Adipocyte (in vitro differentiated cells): ENCODE measurements at regions not wholly inside any gene's neighbourhood (a gene's known extent, or its start where the extent isn't known, plus 50 kb on each side); places are given as distances from the start of the nearest gene placed in this dataset.

Source experiments
- DNase-seq: peaks from one replicate; pipeline ENCODE4 v3.0.0-alpha.2; 2015; ENCODE audit warnings: low read depth
- H3K27me3 ChIP-seq: replicated peaks from 2 replicates; pipeline ENCODE4 v1.7.0; 2013; ENCODE audit warnings: mild to moderate bottlenecking, low read length, moderate library complexity; ENCODE audit not compliant: control insufficient read depth, insufficient read depth
- H3K36me3 ChIP-seq: 2 replicates; pipeline ENCODE4 v1.7.0; 2013; ENCODE audit warnings: low read length, mild to moderate bottlenecking, moderate library complexity; ENCODE audit not compliant: control insufficient read depth, insufficient read depth, severe bottlenecking
- H3K4me1 ChIP-seq: 2 replicates; pipeline ENCODE4 v1.7.0; 2013; ENCODE audit warnings: mild to moderate bottlenecking, low read length, moderate library complexity; ENCODE audit not compliant: control insufficient read depth, insufficient read depth
- H3K4me3 ChIP-seq: 2 replicates; pipeline ENCODE4 v1.7.0; 2013; ENCODE audit warnings: mild to moderate bottlenecking, low read length, moderate library complexity
- H3K9ac ChIP-seq: 2 replicates; pipeline ENCODE4 v1.7.0; 2013; ENCODE audit warnings: mild to moderate bottlenecking, low read length, moderate library complexity
- H3K9me3 ChIP-seq: 2 replicates; pipeline ENCODE4 v1.7.0; 2013; ENCODE audit warnings: mild to moderate bottlenecking, low read length, moderate library complexity; ENCODE audit not compliant: control insufficient read depth

DNA sequence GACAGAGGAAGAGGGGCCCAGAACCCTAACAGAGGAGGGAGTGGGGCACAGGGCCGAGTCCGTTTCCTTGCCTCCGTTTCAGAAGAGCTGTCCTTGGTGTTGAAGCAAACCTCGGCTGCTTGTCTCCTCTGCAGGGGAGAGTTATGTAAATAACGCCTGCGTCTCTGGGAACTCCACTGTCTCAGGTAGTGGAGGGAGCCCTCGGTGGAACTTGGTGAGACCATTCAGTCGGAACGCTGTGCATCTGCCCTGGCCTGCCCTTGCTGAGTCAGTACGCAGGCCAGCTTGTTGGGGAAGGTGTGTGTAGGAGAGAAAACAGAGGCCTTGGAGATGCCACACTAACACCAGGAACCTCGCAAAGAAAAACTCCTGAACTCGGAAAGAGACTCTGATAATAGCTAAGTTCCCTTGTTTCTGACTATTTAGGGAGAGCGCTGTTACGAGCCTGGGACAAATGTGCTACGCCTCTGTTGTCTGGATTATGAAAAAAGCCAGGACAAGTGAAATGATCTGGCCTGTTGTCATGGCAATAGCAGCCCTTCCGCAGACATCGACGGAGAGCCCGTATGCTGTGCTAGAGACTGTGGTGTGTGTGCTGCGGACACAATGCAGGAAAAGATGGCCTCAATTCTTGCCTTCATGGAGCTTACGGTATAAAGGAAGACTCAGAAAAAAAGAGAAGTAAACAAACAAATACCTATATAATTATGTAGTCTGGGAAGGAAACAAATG lies 94.6 kb upstream of the AKT3 start:
- DNase-seq, result peak; percentile 49
- Histone ChIP-seq H3K27me3 (peaks cover 13% of the 10 kb centered on the region), H3K4me1 (no peaks in the 10 kb centered on the region)

DNA sequence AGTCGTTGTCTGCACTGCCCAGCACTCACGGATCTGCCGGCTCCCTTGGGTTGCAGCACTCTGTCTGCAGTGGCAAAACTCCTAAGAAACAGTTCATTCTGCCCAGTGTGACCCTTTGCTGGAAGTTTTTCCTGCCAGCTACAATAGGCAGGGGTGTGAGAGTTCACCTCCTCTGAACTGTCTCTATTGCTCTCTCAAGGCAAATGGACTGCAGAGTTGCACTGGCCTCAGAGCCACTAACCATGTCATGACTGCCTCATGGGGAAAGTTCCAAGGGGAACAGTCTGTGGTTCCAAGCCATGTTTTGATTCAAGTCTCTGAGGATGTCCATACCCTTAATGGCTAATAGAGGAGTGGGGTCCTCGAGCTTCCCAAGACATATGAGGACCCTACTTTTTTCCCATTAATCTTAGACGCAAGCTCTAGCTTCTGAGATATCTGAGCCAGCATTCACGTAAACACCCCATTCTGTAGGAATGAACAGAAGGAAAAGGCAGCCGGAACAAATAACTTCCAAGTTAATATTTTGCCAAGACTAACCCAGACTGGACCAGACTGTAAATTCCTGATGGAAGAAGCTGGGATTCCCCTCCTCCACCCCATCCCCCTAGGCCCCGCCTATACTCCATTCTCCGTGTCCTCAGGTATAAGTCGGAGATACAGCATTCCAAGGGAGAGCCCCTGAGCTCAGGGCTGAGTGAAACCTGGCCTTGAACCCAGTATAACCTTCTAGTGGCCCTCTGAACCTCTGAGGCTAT lies 93.8 kb upstream of the AKT3 start:
- Histone ChIP-seq H3K27me3 (peaks cover 13% of the 10 kb centered on the region), H3K4me3 (no peak overlapping the region), H3K9me3 (no peaks in the 10 kb centered on the region), H3K36me3 (no peaks in the 10 kb centered on the region), H3K4me1 (no peaks in the 10 kb centered on the region), H3K9ac (no peak overlapping the region)
- DNase-seq, result no peak

More for the DNA sequence above, 94.6 kb upstream of the AKT3 start:
- Histone ChIP-seq H3K9ac (no peak overlapping the region), H3K9me3 (no peaks in the 10 kb centered on the region), H3K4me3 (no peak overlapping the region), H3K36me3 (no peaks in the 10 kb centered on the region)

DNA sequence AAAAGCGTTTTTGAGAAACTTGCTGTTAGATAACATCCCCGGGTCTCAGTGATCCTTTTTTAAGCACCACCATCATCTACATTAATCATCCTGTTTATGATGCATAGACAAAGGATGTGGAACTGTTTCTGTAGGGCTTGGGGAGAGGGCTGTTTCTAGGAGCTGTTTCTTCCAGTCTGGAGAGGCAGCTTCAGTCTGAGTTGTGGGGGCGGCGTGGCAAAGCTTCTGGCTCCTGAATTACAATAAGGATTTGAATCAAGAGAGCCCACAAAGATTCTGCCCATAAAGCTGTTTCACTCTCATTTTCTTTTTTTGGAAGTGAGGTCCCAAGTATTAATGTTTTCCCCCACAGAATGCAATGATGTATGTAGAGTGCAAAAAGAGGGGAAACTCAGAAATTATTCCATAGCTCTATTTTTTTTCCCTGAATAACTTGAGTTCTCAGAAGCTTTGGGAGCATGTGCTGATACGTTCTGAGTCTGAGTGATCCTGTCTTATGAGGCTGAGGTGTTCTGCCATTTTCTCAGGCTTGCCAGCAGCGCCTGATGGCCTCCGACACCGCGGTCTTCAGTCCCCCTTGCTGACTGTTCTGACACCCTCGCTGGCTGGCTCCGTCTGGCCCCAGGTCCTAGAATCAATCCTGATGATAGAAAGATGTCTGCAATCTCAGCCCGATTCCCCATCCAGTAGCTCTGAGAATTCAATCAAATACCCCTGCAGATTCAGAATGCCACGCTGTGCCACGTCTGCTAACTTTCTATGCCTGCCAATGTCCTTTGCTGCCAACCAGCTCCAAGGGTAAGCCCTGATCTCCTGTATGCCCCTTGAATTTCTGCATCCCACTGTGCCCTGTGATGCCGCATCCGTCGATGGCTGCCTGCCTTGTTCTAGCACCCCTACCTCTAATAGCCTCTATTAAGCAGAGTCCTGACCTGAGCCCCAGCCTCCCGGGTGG lies 92.4 kb upstream of the AKT3 start:
- no peak overlapping the region for H3K9ac ChIP-seq
- H3K27me3 ChIP-seq, result peaks cover 13% of the 10 kb centered on the region
- no peaks in the 10 kb centered on the region for H3K36me3 ChIP-seq
- no peak for DNase-seq
- H3K4me1 ChIP-seq, result no peaks in the 10 kb centered on the region
- no peaks in the 10 kb centered on the region for H3K9me3 ChIP-seq
- no peak overlapping the region for H3K4me3 ChIP-seq

DNA sequence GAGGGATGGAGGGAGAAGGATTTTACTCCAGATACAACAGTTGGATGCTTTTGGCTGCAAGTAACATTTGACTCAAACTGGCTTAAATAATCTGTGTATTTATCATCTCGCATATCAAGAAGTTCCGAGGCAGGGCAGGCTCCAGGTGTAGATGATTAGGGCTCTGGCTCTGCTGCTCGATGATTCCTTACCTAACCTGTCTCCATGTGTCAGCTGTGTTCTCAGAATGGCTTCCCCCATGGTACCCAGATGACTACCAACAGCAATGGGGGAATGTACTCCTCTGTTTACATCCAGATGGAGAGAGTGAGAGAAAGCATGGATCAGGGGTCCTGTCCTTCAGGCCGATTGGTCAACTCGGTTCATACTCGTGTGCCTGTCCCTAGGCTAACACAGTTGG lies 90.4 kb upstream of the AKT3 start:
- DNase-seq, result no peak
- Histone ChIP-seq H3K36me3 (no peaks in the 10 kb centered on the region), H3K27me3 (peaks cover 13% of the 10 kb centered on the region), H3K4me3 (no peak overlapping the region), H3K9ac (no peak overlapping the region), H3K9me3 (no peaks in the 10 kb centered on the region), H3K4me1 (no peaks in the 10 kb centered on the region)

DNA sequence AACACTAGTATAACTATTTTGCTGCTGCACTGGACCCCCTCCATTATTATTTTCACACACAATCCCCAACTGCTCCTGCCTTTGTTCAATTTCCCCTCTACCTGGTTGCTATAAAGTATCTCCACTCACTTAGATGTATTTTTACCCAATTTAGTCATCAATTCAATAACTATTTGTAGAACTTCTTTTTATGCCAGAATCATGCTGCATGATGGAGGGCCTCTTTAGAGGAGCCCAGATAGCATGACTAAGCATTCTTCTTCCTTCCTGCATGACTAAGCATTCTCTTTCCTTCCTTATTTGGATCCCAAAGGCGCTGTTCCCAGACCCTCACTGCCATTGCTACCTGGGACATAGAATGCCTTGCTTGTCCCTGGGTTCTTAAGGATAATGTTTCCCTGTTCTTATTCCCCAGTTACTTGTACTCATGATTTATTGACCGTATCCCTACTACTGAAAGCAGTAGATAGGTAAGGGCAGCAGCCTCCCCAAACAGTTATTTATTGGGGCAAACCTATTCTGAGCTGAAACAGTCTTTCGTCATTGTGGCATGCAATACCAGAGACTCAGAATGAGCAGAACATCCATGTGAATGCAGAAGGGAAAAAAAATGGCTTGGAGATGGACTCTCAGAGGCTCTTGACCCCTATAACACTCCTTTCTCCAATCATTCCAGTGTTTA lies 89.3 kb upstream of the AKT3 start:
- no peak overlapping the region for H3K9ac ChIP-seq
- H3K4me1 ChIP-seq, result no peaks in the 10 kb centered on the region
- H3K27me3 ChIP-seq, result peaks cover 13% of the 10 kb centered on the region
- no peaks in the 10 kb centered on the region for H3K36me3 ChIP-seq
- H3K4me3 ChIP-seq, result no peak overlapping the region
- H3K9me3 ChIP-seq, result peaks cover 9% of the 10 kb centered on the region
- peak; percentile 23 for DNase-seq

DNA sequence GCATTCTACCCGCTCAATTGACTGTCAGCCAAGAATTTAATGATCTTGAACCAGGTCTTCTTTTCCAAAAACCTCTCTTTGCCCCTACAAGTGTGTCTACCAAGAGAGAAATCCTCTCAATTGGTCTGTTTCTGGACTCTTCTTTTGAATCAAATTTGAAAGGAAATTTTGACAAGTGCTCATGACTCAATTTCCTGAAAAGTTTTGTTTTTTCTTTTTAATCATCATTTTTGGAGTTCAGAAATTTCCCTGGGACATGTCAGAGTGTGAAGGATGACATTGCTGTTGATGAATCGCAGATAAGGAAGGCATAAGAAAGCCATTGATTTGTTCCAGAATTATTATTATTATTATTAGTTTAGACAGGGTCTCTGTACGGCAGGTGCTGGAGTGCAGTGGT lies 88.2 kb upstream of the AKT3 start:
- Histone ChIP-seq H3K36me3 (no peaks in the 10 kb centered on the region), H3K4me3 (no peak overlapping the region), H3K27me3 (peaks cover 16% of the 10 kb centered on the region), H3K9ac (no peak overlapping the region), H3K9me3 (peaks cover 9% of the 10 kb centered on the region), H3K4me1 (no peaks in the 10 kb centered on the region)
- DNase-seq, result no peak

DNA sequence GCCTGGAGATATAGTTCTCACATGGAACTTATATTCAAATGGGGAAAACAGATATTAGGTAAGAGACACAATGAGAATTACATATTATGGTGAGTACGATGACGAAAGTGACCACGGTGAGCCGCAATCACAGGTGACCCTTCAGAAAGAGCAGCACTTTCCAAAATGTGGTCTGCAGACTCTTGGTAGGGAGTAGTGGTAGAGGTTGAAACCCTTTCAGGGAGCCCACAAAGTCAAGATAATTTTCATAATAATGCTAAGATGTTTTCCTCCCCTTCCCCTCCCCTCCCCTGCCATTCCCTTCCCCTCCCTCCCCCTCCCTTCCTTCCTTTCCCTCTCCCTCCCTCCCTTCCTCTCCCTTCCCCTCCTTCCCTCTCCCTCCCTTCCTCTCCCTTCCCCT lies 83.5 kb upstream of the AKT3 start:
- peaks cover 4% of the 10 kb centered on the region for H3K4me1 ChIP-seq
- H3K27me3 ChIP-seq, result peaks cover 11% of the 10 kb centered on the region
- H3K36me3 ChIP-seq, result no peaks in the 10 kb centered on the region
- no peak overlapping the region for H3K9ac ChIP-seq
- no peak for DNase-seq
- H3K9me3 ChIP-seq, result peaks cover 9% of the 10 kb centered on the region
- no peak overlapping the region for H3K4me3 ChIP-seq

DNA sequence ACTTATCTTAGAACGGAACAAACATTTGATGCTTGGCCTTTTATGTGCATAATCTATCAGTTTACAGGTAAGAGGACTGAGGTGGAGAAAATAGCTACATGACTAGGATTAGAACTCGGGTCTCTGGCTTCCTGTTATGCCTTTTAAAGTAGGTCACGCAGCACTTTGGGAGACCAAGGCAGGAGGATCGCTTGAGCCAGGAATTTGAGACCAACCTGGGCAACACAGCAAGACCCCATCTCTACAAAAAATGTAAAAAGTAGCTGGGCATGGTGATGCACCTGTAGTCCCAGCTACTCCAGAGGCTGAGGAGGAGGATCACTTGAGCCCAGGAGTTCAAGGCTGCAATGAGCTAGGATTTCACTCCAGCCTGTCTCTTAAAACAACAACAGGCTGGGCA lies 81.9 kb upstream of the AKT3 start:
- Histone ChIP-seq H3K36me3 (no peaks in the 10 kb centered on the region), H3K27me3 (peaks cover 11% of the 10 kb centered on the region), H3K4me3 (no peak overlapping the region), H3K9ac (no peak overlapping the region), H3K9me3 (peaks cover 9% of the 10 kb centered on the region), H3K4me1 (peaks cover 9% of the 10 kb centered on the region)
- no peak for DNase-seq

DNA sequence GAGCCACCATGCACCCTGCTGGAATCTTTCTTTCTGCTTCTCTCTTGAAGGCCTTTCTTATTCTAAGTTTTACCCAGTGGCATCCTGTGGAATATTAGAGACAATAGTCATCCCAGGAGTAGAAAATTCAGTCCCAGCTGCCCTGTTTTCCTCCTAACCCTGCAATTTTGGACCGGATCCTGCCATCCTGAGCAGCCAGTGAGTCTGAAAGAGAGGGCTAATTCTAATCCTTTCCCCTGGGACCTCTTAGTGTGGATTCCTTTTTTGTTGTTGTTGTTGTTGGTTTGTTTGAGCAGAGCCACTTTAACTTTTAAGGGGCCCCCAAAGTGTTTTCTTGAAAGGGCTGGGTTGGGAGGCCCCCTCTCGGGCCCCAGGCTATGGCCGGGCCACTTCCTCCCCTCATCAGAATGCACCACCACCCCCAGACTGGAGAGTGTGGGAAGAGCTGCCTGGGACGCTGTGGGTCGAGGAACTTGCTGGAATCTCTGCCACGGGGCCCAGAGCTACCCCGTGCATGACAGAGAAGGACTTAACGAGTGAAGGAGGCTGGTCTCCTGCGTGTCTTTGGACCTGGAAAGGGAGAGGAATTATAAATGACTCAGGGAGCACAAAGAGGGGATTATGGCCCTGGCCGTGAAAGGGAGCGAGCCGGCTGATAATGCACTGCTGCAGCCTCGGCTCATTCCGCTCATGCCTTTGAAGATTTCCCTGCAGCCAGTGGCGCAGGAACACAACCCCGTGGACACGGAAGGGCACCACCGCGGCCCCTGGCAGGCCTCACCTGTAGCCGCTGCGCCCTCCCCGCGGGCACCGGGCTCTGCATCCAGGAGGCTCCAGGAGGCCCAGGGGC lies 81.0 kb upstream of the AKT3 start:
- H3K4me3 ChIP-seq, result no peak overlapping the region
- H3K9ac ChIP-seq, result no peak overlapping the region

DNA sequence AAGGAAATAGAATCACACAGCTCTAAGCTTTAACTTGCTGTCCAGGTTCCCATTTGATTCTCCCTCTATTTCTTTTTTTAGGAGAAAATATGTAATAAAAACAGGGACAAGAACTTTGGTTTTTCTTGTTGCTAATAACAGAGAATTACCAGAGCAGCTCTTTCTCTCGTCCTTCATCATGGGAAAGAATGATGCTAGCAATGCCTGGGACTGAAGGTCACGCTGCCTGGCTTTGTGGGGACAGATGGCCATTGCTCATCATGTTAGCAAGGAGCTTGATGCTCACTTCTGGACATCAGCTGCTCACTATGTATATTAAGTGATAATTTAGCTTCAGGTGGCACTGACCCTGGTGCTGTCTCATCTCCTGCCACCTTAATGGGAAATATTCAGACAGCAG lies 77.3 kb upstream of the AKT3 start:
- peaks cover 30% of the 10 kb centered on the region for H3K4me1 ChIP-seq
- H3K9me3 ChIP-seq, result no peaks in the 10 kb centered on the region
- no peaks in the 10 kb centered on the region for H3K27me3 ChIP-seq
- H3K9ac ChIP-seq, result no peak overlapping the region
- no peak for DNase-seq
- no peak overlapping the region for H3K4me3 ChIP-seq
- H3K36me3 ChIP-seq, result no peaks in the 10 kb centered on the region

More for the DNA sequence above, 81.0 kb upstream of the AKT3 start:
- Histone ChIP-seq H3K27me3 (peaks cover 11% of the 10 kb centered on the region), H3K9me3 (peaks cover 9% of the 10 kb centered on the region), H3K36me3 (no peaks in the 10 kb centered on the region), H3K4me1 (peaks cover 11% of the 10 kb centered on the region)
- DNase-seq, result peak; percentile 24
